ENCODE measurements at regions not wholly inside any gene's neighbourhood (a gene's known extent, or its start where the extent isn't known, plus 50 kb on each side); places are given as distances from the start of the nearest gene placed in this dataset.

- intact Hi-C loops (cut with DNase I): no loop called here
Observed at GRCh38 chr17:22272363-22273146, 580.2 kb downstream of the KCNJ18 start.

GRCh38 chr17:22273308-22273707 is 581.0 kb downstream of the KCNJ18 start:
- ATAC-seq: no peak
- intact Hi-C loops (cut with DNase I): no loop called here

More at GRCh38 chr17:22272363-22273146, 580.2 kb downstream of the KCNJ18 start:
- Histone ChIP-seq H3K27ac (no peak overlapping the region), H3K27me3 (no peaks in the 10 kb centered on the region), H3K36me3 (no peaks in the 10 kb centered on the region), H3K9me3 (peaks cover 0 to 19% (median 0%) of the 10 kb centered on the region in 12 donors), H3K4me3 (no peak overlapping the region), H3K4me1 (no peaks in the 10 kb centered on the region)
- TF ChIP-seq CTCF (IDR thresholded peaks at IDR 0.05) (no peak), POLR2A (IDR thresholded peaks at IDR 0.05) (no peak)
- no peak for DNase-seq
- no peak for ATAC-seq
- WGBS, 4 donors: 64 to 67% (median 66%) methylated on average over 9 to 10 of the region's 10 CpGs

GRCh38 chr17:22277595-22277994 is 585.3 kb downstream of the KCNJ18 start:
- Histone ChIP-seq H3K36me3 (no peaks in the 10 kb centered on the region), H3K4me1 (no peaks in the 10 kb centered on the region), H3K27ac (no peak overlapping the region), H3K4me3 (no peak overlapping the region), H3K9me3 (no peaks in the 10 kb centered on the region), H3K27me3 (no peaks in the 10 kb centered on the region)
- no peak for DNase-seq
- no peak for ATAC-seq
- TF ChIP-seq POLR2A (IDR thresholded peaks at IDR 0.05) (no peak), CTCF (IDR thresholded peaks at IDR 0.05) (no peak)
- intact Hi-C loops (cut with DNase I): no loop called here
- WGBS, 4 donors: 29 to 74% (median 55%) methylated on average over 2 to 3 of the region's 3 CpGs

More at GRCh38 chr17:22273308-22273707, 581.0 kb downstream of the KCNJ18 start:
- 36 to 69% (median 62%) methylated on average over 1 to 2 of the region's 2 CpGs for WGBS, 4 donors
- no peak overlapping the region for H3K4me3 ChIP-seq
- DNase-seq: no peak
- H3K9me3 ChIP-seq: peaks cover 0 to 17% (median 0%) of the 10 kb centered on the region in 12 donors
- no peaks in the 10 kb centered on the region for H3K4me1 ChIP-seq
- H3K27ac ChIP-seq: no peak overlapping the region
- H3K27me3 ChIP-seq: no peaks in the 10 kb centered on the region
- H3K36me3 ChIP-seq: no peaks in the 10 kb centered on the region
- TF ChIP-seq POLR2A (IDR thresholded peaks at IDR 0.05) (no peak), CTCF (IDR thresholded peaks at IDR 0.05) (no peak)

GRCh38 chr17:22278302-22279275 is 586.3 kb downstream of the KCNJ18 start:
- Histone ChIP-seq H3K27ac (no peak overlapping the region), H3K9me3 (no peaks in the 10 kb centered on the region), H3K4me1 (no peaks in the 10 kb centered on the region), H3K36me3 (no peaks in the 10 kb centered on the region), H3K4me3 (no peak overlapping the region), H3K27me3 (no peaks in the 10 kb centered on the region)
- ATAC-seq (no peak), DNase-seq (no peak)
- TF ChIP-seq CTCF (IDR thresholded peaks at IDR 0.05) (no peak), POLR2A (IDR thresholded peaks at IDR 0.05) (no peak)
- intact Hi-C loops (cut with DNase I): no loop called here
- 82 to 88% (median 86%) methylated on average over 13 to 35 of the region's 35 CpGs for WGBS, 4 donors
